Right lobe of liver (tissue), 4 donors: ENCODE measurements at regions not wholly inside any gene's neighbourhood (a gene's known extent, or its start where the extent isn't known, plus 50 kb on each side); places are given as distances from the start of the nearest gene placed in this dataset.

Source experiments
- POLR2A ChIP-seq: fragments of 450-650 bp; IDR thresholded peaks from one replicate; pipeline ENCODE4 v1.6.1; 2017; ENCODE audit warnings: antibody characterized with exemption, mild to moderate bottlenecking
- TF ChIP-seq, protein P1 (sequence below), 4 donors: fragments of 200-600 bp in 3 of 4; fragments of 450-650 bp in 1 of 4; IDR thresholded peaks; one replicate each; pipeline versions ENCODE4 v1.5.1 to v1.8.0; 2016 to 2022; ENCODE audit warnings: antibody characterized with exemption in 4 of 4, mild to moderate bottlenecking in 2 of 4
- donor health status: DM: no; HTN: no; CAD: no.
- donor health status: DM: no; HTN: no; CAD: no.
- donor health status: DM: no; HTN: yes; CAD: no.

DNA sequence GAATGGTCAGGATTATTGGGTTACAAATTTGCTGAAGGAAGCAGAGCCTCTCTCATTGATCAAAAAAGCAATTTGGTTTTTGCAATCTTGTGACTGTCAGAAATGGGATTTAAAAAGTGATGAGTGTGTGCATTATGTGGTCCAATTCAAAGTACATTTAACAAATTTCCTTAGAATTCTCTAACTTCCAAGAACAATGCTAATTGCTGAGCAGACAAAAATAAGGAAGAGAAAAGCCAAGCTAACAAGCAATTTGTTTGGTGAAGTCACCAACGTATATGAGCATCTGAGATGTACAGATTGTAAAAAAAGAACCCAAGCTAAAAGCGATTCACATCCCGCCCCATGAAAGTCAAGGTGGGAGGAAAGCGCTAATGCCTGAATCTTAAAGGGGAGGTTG, 1643.9 kb downstream of the CDH8 start:
- TF ChIP-seq, protein P1, sequence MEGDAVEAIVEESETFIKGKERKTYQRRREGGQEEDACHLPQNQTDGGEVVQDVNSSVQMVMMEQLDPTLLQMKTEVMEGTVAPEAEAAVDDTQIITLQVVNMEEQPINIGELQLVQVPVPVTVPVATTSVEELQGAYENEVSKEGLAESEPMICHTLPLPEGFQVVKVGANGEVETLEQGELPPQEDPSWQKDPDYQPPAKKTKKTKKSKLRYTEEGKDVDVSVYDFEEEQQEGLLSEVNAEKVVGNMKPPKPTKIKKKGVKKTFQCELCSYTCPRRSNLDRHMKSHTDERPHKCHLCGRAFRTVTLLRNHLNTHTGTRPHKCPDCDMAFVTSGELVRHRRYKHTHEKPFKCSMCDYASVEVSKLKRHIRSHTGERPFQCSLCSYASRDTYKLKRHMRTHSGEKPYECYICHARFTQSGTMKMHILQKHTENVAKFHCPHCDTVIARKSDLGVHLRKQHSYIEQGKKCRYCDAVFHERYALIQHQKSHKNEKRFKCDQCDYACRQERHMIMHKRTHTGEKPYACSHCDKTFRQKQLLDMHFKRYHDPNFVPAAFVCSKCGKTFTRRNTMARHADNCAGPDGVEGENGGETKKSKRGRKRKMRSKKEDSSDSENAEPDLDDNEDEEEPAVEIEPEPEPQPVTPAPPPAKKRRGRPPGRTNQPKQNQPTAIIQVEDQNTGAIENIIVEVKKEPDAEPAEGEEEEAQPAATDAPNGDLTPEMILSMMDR (IDR thresholded peaks at IDR 0.05): no peak
- no peak for TF ChIP-seq POLR2A
